GM23338 (cell line): ENCODE measurements at regions not wholly inside any gene's neighbourhood (a gene's known extent, or its start where the extent isn't known, plus 50 kb on each side); places are given as distances from the start of the nearest gene placed in this dataset.

Source experiments
- ATAC-seq: fragments of 200-7000 bp; cut with Tn5 transposase; 3 replicates; pipeline ENCODE4 v1.9.1; 2020
- DNase-seq: peaks from one replicate; pipeline ENCODE4 v3.0.0-alpha.2; 2015; ENCODE audit warnings: low spot score
- H2AFZ ChIP-seq: fragments of 200-600 bp; sonication (generic); 2 replicates; pipeline ENCODE4 v1.8.0; 2016; ENCODE audit warnings: antibody characterized with exemption, mild to moderate bottlenecking, moderate library complexity
- H3F3A ChIP-seq: fragments of 200-600 bp; sonication (generic); replicated peaks from 2 replicates; pipeline ENCODE4 v1.8.0; 2017; ENCODE audit warnings: antibody characterized with exemption, mixed run types, low read depth
- H3K27ac ChIP-seq: fragments of 200-600 bp; sonication (generic); 2 replicates; pipeline ENCODE4 v1.6.1; 2016; ENCODE audit warnings: low read depth
- H3K27me3 ChIP-seq: fragments of 200-600 bp; sonication (generic); 2 replicates; pipeline ENCODE4 v1.8.0; 2016; ENCODE audit warnings: mild to moderate bottlenecking, mixed run types, moderate library complexity; ENCODE audit not compliant: insufficient read depth
- H3K36me3 ChIP-seq: fragments of 200-600 bp; sonication (generic); 2 replicates; pipeline ENCODE4 v1.8.0; 2016; ENCODE audit warnings: mild to moderate bottlenecking; ENCODE audit not compliant: insufficient read depth
- H3K4me1 ChIP-seq: fragments of 200-600 bp; sonication (generic); 2 replicates; pipeline ENCODE4 v1.8.0; 2016; ENCODE audit warnings: mild to moderate bottlenecking, moderate library complexity; ENCODE audit not compliant: insufficient read depth
- H3K4me2 ChIP-seq: fragments of 200-600 bp; sonication (generic); 2 replicates; pipeline ENCODE4 v1.7.1; 2017; ENCODE audit warnings: mixed run types
- H3K4me3 ChIP-seq: fragments of 200-600 bp; sonication (generic); 2 replicates; pipeline ENCODE4 v1.6.1; 2016; ENCODE audit warnings: mixed run types
- H3K79me2 ChIP-seq: fragments of 200-600 bp; sonication (generic); replicated peaks from 2 replicates; pipeline ENCODE4 v1.8.0; 2017; ENCODE audit warnings: mild to moderate bottlenecking; ENCODE audit not compliant: insufficient read depth
- H3K9me2 ChIP-seq: fragments of 200-600 bp; sonication (generic); 2 replicates; pipeline ENCODE4 v1.8.0; 2017; ENCODE audit not compliant: insufficient read depth
- H4K20me1 ChIP-seq: fragments of 200-600 bp; sonication (generic); replicated peaks from 2 replicates; pipeline ENCODE4 v1.8.0; 2017; ENCODE audit warnings: mild to moderate bottlenecking; ENCODE audit not compliant: insufficient read depth
- H3K27ac Mint-ChIP-seq: 2 replicates; pipeline ENCODE4 v1.8.0; 2020; ENCODE audit warnings: inconsistent platforms, mild to moderate bottlenecking, moderate library complexity, mixed read lengths
- H3K27me3 Mint-ChIP-seq: 3 replicates; pipeline ENCODE4 v1.8.0; 2022; ENCODE audit warnings: low read depth, mild to moderate bottlenecking, moderate library complexity, mixed read lengths, inconsistent platforms; ENCODE audit not compliant: insufficient read depth, poor library complexity
- H3K36me3 Mint-ChIP-seq: 3 replicates; pipeline ENCODE4 v1.8.0; 2021; ENCODE audit warnings: low read depth, mild to moderate bottlenecking, inconsistent platforms, moderate library complexity, mixed read lengths
- H3K4me1 Mint-ChIP-seq: 3 replicates; pipeline ENCODE4 v1.8.0; 2020; ENCODE audit warnings: mild to moderate bottlenecking, inconsistent platforms, mixed read lengths
- H3K4me3 Mint-ChIP-seq: 3 replicates; pipeline ENCODE4 v1.8.0; 2021; ENCODE audit warnings: moderate library complexity, mild to moderate bottlenecking, inconsistent platforms, mixed read lengths
- H3K9me3 Mint-ChIP-seq: 3 replicates; pipeline ENCODE4 v1.8.0; 2020; ENCODE audit warnings: moderate library complexity, mild to moderate bottlenecking, inconsistent platforms, mixed read lengths
- CREB1 ChIP-seq: fragments of 250-450 bp; sonication (Bioruptor Pico); IDR thresholded peaks from 2 replicates; pipeline ENCODE4 v1.5.0; 2020; ENCODE audit warnings: low read depth, mild to moderate bottlenecking, moderate library complexity
- CTCF ChIP-seq, 2 experiments: fragments of 200-600 bp in 1 of 2; sonication (generic) in 1 of 2; conservative IDR thresholded peaks; 2 replicates each; pipeline versions ENCODE4 v1.5.1 to v1.6.1; 2016 to 2017; ENCODE audit warnings: antibody characterized with exemption in 2 of 2, low read depth in 2 of 2, mild to moderate bottlenecking in 2 of 2, moderate library complexity in 1 of 2
- ETS1 ChIP-seq: IDR thresholded peaks from 2 replicates; pipeline ENCODE4 v1.6.1; 2016; ENCODE audit warnings: antibody characterized with exemption
- EZH2 ChIP-seq: fragments of 200-600 bp; sonication (generic); IDR thresholded peaks from one replicate; pipeline ENCODE4 v1.8.0; 2017; ENCODE audit warnings: antibody characterized with exemption, mild to moderate bottlenecking, low read depth; ENCODE audit not compliant: unreplicated experiment
- EZH2phosphoT487 ChIP-seq: fragments of 200-600 bp; sonication (generic); IDR thresholded peaks from one replicate; pipeline ENCODE4 v1.8.1; 2018; ENCODE audit warnings: antibody characterized with exemption; ENCODE audit not compliant: unreplicated experiment
- JUNB ChIP-seq: IDR thresholded peaks from one replicate; pipeline ENCODE4 v1.6.1; 2016; ENCODE audit warnings: antibody characterized with exemption; ENCODE audit not compliant: unreplicated experiment
- NANOG ChIP-seq: IDR thresholded peaks from 2 replicates; pipeline ENCODE4 v1.6.1; 2016; ENCODE audit warnings: antibody characterized with exemption, borderline replicate concordance
- POLR2AphosphoS5 ChIP-seq: IDR thresholded peaks from 2 replicates; pipeline ENCODE4 v1.6.1; 2016; ENCODE audit warnings: antibody characterized with exemption, low read depth
- REST ChIP-seq: IDR thresholded peaks from one replicate; pipeline ENCODE4 v1.6.1; 2018; ENCODE audit warnings: antibody characterized with exemption; ENCODE audit not compliant: unreplicated experiment
- STAT1 ChIP-seq: IDR thresholded peaks from one replicate; pipeline ENCODE4 v1.6.1; 2016; ENCODE audit warnings: antibody characterized with exemption; ENCODE audit not compliant: unreplicated experiment
- ZNF114 ChIP-seq: fragments of 250-450 bp; sonication (Bioruptor Pico); IDR thresholded peaks from 2 replicates; pipeline ENCODE4 v1.5.0; 2020; ENCODE audit warnings: mild to moderate bottlenecking, moderate library complexity
- ZNF331 ChIP-seq: fragments of 250-450 bp; sonication (Bioruptor Pico); IDR thresholded peaks from 2 replicates; pipeline ENCODE4 v1.5.0; 2020; ENCODE audit warnings: low read depth, mild to moderate bottlenecking, moderate library complexity

- TF ChIP-seq CTCF (conservative IDR thresholded peaks at IDR 0.05; ENCODE audit: low read depth in 2 of 2) (no peak), JUNB (no peak), EZH2phosphoT487 (no peak), EZH2 (no peak), ETS1 (no peak), NANOG (no peak), ZNF331 (CRISPR knock-in tag) (no peak), ZNF114 (CRISPR knock-in tag) (no peak), CREB1 (CRISPR knock-in tag) (no peak), REST (no peak), STAT1 (no peak), POLR2AphosphoS5 (no peak)
Observed at GRCh38 chr1:216919060-216919970, 196.1 kb upstream of the ESRRG start (continued).

GRCh38 chr1:216916890-216917438 lies 193.7 kb upstream of the ESRRG start:
- H3K27ac Mint-ChIP-seq, result no peak overlapping the region
- Histone ChIP-seq H3K9me2 (no peaks in the 10 kb centered on the region), H3K4me2 (no peak overlapping the region), H3K79me2 (no peaks in the 10 kb centered on the region), H4K20me1 (no peaks in the 10 kb centered on the region; the same call in 1 of the 2 replicates), H3K4me3 (no peak overlapping the region), H3K36me3 (no peaks in the 10 kb centered on the region), H2AFZ (no peak overlapping the region), H3K27me3 (no peaks in the 10 kb centered on the region), H3K27ac (no peak overlapping the region), H3F3A (no peaks in the 10 kb centered on the region), H3K4me1 (peaks cover 4% of the 10 kb centered on the region; the same call in 1 of the 2 replicates)
- no peaks in the 10 kb centered on the region for H3K36me3 Mint-ChIP-seq
- H3K9me3 Mint-ChIP-seq, result no peaks in the 10 kb centered on the region
- peaks cover 5% of the 10 kb centered on the region for H3K4me1 Mint-ChIP-seq
- peaks cover 4% of the 10 kb centered on the region for H3K27me3 Mint-ChIP-seq
- H3K4me3 Mint-ChIP-seq, result no peak overlapping the region
- DNase-seq (no peak), ATAC-seq (no peak)
- TF ChIP-seq ETS1 (no peak), REST (no peak), NANOG (no peak), CTCF (conservative IDR thresholded peaks at IDR 0.05; ENCODE audit: low read depth in 2 of 2) (no peak), JUNB (no peak), POLR2AphosphoS5 (no peak), CREB1 (CRISPR knock-in tag) (no peak)
